ENCODE measurements at regions not wholly inside any gene's neighbourhood (a gene's known extent, or its start where the extent isn't known, plus 50 kb on each side); places are given as distances from the start of the nearest gene placed in this dataset.

DNA sequence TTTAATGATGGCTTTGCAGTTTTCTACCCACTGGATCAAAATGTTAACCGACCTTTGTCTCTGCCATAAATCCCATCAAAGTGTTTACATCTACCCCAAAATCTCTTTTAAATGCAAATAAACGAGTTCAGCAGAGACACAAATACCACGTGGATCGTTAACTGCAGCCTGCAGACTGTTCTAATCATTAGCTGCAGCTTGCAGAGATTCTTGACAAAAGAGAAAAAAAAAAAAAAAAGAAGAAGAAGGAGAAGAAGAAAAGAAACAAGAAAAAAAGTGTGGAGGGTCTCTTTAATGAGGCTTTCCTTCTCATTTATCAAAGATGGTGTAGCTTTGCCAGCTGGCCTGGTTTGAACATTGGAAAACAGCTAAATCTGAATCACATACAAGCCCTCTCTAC is 275.7 kb downstream of the NEDD1 start:
- DNase-seq: no peak

DNA sequence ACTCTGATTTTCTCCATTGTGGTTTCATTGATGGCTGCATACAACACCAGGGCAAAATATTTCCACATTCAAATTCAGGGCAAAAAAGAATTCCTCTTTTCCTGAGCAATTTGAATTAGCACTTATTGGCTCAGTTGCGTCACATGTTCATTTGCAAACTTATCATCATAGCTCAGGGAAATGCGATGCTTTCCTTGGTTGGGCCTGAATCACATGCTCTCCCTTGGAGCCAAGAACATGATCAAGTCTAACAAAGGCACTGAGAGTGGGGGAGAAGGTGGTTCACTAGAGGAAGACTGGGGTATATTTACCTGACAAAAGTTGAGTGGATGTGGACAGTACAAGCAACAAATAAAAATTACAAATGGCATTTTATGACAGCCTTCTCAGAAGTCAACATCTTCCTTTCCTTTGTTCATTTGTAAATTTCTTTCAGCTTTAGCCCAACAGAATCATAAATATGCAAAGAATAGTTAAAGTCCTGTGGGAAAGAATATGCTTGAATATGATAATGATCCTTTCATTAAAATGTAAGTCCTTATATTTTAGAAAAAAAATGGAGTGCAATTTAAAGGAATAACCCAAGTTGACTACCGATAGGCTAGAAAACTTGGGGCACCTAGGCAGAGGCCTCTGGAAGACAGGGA is 277.2 kb downstream of the NEDD1 start:
- DNase-seq: no peak

DNA sequence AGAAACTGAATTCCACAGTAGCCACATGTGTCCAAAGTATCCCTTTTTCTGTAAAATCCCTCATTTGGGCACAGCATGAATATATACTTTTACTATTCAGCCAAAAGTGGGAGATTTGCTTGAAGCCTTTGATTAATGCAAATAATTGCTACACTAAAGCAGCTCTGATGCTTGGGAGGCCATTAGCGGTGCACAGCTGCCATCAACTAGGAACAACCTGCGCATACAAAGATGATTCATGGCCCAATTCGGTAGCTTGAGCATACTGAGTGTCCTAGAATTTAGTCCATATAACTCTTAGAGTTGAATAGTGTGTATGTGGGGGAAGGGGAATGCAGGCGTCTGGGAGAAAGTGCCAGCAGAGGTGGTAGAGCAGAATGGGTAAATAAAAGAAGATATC is 277.0 kb upstream of the RMST start:
- DNase-seq: no peak

DNA sequence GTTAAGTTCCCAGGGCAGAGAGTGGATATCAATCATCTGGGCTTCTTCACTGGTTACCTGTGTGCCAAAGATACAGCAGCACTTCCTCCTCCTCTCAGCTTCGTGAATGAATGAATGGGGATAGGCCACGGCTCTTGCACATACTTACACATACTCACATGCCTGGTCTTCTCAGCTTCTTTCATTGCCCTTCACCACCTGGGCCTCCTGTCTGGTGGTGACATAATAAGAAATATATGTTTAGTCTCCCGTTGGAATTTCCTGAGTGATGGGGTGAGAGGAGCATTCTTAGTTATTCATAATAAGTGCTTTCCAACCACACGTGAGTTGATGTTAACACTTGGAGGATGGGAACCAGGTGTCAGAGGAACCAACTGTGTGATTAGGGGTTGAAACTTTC is 268.1 kb upstream of the RMST start:
- DNase-seq: no peak

DNA sequence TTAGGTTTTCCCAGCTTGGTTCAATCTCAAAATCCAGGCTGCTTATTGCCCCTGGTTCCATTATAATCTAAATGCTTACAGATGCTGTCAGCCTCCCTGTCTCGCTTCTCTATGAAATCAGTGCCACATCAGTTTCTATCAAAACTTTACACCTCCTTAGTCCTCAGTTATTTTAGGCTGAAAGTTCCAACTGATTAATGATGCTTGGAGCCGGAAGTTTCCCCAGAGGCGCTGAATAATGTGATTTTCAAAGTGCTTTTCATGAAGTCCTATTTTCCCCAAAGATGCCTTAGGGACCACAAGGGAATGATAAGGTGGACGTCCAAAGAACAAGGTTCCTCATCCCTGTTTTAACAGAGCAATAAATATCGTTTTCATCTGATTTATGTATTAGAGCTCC is 262.4 kb upstream of the RMST start:
- no peak for DNase-seq

DNA sequence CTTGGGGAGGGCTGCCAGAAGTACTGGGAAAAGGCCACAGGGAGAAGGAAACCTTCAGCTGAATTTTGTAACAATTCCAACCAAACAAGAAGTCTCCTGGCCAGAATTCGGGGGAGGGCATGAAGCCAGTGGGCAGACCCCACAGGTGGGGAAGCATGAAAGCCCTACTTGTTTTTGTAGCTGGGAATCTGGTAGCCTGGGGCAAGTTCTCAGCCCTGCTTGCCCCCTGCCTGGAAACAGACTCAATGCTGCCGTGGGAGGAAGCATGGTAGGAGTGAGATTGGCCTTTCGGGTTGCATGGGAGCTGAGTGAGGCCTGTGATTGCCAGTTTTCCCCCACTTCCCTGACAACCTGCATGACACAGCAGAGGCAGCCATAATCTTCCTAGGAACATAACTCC is 259.2 kb upstream of the RMST start:
- no peak for DNase-seq

DNA sequence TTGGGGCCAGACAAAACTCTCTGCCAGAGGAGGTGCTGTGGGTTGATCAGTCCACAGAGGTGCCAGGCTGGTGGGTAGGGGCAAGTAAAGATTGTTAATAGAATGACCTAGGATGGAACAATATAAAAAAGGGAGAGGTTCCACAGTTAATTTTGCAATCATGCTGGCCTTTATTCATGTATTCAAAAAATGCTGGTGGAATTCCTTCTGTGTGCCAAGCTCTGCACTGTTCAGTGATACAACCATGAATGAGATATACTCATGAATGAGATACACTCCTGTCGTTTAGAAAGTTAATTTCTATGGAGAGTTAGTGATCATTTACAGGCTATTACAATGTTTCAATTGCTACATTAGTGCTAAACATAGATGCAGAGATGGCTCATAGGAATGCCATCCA is 252.6 kb upstream of the RMST start:
- no peak for DNase-seq

DNA sequence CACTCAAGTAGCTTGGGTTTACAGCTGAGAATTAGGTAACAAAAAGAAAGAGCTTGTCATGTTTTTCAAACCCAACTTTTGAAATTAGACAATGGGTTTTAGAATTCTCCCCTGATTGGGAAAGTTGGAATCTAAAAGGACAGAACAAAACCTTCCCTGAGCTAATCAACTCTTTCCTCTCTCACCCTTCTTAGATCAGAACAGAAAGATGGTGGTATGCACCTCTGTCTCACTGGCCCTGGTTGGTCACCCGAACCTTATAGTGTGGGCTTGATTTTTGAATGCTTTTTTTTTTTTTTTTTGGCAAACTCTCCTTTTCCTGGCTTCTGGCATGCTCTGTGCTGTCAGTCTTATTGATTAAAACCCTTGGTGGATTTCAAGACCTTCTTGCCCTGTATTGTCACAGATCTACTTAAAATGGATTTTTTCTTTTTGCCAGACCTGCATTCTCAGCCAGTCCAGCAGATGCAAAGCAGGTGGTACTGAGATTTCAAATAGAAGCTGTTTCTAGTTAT is 251.1 kb upstream of the RMST start:
- no peak for DNase-seq

DNA sequence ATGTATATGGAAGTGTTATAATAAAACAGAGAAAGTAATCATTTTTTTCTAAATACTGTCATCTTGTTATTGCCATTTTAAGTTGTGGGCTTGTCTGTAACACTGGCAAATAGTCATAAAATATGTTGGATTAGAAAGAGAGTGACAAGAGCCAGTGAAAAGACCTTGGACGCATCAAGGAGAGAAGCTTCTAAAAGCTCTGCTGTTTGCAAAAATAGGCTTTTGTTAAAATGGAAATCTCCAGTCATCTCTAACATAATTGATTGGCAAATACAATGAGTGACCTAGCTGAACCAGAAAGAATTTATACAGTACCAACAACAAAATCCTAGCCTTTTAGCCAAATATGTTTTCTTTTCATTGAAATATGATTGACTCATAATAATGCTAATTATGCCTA is 245.8 kb upstream of the RMST start:
- DNase-seq: no peak

DNA sequence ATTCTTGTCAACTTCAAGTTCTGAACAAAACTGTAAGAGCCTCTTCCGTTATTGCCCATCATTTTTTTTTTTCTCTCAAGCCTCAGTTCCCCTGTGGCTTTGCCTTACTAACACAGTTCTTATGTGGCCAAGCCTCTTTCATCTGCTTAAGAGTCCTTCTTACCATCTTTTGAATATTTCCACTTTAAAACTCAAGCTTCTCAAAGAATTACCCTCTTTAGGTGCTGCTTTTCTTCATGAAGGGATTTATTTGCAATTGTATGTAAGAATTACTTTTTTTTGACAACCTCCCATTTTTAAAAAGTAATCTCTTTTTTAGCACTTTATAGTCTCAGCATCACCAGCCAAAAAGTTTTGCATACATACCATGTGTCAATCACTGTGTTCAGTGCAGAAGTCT is 240.2 kb upstream of the RMST start:
- DNase-seq: no peak

DNA sequence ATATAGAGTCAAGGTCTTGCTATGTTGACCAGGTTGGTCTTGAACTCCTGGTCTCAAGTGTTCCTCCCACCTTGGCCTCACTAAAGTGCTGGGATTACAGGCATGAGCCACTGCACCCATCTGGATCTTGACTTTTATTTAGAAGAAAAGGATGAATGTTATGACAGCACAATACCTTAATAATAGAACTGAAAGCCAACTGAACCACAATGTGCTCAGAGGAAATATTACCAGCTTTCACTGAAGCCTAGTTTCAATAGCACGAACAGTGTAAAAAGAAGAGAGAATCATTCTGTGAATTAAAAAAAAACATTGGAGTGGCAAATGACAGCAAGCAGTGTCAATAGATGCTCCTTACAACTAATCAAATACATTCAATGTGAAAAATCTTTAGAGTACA is 239.2 kb upstream of the RMST start:
- no peak for DNase-seq

DNA sequence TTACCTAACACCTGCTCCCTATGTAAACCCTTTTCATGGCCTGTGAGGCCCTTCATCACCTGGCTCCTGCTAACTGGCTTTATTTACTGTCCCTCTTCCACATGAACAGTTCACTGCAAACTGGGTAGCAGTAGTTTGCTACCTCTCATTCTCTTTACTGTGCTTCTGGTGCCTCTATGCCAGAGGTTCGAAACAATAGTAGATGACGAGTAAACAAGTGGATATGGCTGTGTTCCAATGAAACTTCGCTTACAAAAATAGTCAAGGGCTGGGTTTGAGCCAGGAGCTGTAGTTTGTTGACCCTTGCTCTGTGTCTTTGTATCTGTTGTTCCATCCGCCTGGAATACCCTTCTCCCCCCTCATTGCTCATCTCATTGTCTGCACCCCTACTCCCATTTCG is 233.6 kb upstream of the RMST start:
- no peak for DNase-seq

DNA sequence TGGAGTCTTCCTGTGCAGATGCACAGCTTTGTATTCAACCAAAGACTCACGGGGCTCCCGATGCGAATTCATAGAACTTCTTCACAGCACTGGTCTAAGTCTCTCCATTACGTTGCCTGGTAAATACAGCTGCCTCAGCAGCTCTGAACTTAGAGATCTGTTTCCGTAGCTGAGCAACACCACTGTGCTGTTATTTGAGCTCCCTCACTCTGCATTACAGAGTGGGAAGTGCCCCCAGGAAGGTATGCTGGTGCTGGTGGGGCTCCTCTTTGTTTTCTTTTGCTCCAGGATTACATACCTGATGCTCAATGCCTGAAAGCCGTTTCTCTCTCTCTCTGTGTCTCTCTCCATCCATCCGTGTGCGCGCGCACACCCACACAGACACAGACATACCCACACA is 227.5 kb upstream of the RMST start:
- no peak for DNase-seq

DNA sequence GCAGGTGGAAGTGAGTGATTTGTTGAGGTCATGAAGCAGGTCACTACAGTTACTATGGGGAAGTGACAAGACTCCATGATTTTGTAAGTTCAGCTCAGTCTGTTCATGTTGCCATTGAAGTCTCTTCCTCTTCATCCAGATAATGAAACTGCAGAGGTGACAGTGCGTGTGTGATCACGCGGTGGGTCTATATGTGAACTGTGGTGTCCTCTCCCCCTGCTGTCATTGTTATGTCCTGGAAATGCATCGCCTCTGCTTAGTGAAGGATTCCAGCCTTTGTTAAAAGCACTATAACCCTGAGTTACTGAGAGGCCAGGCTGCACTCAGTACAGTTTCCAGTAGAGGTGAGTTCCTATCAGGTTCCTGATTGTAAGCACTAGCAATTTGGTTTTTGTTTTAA is 216.2 kb upstream of the RMST start:
- no peak for DNase-seq

DNA sequence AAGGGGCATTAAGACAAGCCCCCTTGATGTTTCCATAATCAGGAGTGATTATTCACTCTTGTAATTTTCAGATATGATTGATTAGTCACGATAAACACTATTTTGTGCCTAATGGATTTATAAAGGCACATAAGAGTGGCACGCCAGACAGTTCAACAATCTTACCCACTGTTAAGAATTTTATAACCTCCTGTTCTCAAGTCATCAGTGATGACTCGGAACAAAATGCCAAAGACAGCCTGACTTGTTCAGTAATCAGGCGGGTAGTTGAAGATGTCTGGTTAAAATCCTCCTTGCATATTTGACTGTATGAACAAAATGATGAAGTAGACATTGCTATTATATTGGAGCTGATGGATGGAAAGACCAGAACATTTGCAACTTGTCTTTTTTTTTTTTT is 212.1 kb upstream of the RMST start:
- no peak for DNase-seq

DNA sequence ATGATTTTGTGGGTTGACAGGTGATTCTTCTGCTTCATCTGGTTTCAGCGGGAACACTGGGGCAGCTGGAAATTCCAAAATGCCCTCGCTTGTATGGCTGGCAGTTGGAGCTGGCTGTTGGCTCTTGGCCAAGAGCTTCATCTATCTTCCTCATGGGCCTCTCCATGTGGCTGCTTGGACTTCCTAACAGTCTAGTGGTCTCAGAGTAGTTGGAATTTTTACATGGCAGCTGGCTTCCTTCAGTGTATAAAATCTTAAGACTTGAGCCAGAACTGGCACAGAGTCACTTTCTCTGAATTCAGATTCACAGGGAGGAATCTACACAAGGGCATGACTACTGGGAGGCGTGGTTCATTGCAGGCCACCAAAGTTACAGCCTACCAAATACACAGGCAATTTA is 204.9 kb upstream of the RMST start:
- no peak for DNase-seq

DNA sequence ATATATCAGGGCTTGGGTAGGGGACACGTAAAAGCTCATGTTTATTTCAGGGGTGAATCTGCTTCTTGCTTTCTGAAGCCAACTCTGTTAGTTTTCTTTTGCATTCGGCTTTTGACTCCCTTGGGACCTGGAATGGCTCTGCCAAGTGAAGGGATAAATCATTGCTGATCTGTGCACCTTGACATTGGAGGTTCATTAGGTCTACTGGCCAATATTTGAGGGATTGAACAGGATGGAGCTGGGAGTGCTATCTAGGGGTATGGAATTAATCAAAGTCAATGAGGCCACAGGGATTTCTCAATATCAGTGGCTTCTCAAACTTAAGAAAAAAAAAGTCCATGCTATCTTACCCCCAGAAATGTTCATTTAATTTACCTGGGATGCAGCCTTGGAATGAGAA is 203.5 kb upstream of the RMST start:
- DNase-seq: no peak

DNA sequence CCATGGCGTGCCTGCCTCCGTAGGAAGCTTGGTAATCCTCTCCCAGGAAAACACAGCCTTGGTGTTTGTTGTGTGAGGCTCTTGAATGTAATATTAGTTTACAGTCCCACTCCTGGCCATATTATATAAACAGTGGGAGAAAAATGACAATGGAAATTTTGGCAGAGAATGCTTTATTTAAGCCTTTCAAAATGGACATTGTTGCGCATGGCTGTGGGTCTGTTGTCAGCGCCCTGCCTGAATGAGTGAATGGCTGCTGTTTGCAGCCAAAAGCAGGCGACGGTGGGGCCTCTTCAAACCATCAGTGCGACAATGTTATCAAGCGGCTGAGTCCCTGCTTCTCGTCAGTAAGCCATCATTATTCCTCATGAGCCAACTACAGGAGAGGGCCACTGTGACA is 201.8 kb upstream of the RMST start:
- DNase-seq: no peak

DNA sequence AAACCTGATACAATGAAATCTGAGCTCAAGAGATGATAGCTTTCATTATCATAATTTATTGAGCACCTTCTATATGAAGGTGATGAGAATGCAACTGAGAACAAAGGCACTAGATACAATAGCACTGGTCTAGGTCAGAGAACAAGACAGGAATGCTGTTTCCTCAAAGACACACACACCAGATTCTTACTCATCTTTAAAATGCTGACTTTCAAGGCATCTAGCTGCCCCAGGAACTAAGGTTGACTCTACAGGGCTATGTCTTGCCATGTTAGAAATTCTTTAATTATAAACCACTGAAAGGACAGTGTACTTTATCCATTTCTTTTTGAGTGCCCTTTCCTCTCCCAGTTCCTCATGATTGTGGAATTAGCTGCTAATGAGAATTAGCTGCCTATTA is 195.4 kb upstream of the RMST start:
- DNase-seq: no peak

DNA sequence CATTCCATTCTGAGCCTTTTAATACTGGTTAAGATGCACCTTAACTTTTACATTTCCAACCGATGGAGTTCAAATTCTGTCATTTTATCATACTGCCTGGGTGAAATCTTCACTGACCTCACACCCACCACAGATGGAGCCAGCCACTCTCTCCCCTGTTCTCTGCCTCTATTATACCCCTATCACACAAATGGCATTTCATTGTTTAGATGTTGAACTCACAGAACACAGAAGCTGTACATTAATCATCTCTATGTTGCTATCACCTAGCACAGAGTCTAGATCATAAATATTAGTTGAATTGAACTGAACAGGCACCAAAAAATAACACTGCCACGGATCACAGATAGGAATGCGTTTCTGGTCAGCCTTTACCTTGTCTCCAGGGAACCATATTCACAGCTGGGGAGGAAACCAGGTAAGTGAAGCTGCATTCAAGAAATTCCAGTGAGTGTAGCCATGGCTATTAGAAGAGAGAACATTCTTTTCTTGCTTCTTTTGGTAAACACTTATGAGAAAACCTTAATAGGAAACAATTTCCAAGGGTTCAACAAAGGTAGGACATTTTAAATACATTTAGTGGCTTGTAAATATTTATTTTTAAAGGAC is 194.9 kb upstream of the RMST start:
- DNase-seq: no peak

DNA sequence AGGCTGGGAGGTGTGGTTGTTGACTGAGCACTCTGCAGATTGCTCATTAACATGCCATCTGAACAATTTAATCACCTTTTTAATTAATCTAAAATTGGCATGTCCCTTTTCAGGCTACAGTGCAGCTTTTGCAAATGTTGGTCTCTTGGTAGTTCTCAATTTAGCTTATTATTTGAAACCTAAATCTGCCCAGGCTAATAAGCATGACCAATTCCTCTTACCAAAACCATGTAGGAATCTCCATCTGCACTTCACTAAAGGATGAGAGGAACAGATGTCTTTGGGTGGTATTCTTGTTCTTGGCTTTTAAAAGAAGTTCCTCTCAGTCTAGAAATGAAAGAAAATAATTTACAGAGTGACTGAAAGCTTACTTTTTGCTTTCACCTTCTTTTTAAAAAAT is 190.1 kb upstream of the RMST start:
- no peak for DNase-seq

DNA sequence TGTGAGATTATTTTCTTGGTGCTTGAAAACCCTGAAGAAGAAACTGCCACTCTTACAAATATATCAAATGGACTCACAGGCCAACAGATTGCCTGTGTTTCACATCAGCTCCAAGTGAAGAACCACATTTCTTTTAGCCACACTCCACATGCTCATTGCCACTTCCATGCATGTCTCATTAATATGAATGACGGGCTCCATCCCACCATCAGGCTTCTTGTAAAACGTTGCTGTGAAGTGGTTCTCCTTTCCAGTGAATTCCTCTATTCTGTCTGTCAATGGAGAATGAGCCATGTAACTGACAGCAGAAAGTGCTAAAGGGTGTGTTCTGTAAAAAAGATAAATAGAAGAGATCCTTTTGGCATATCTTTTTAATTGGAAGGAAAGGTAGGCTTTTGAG is 188.2 kb upstream of the RMST start:
- DNase-seq: no peak

DNA sequence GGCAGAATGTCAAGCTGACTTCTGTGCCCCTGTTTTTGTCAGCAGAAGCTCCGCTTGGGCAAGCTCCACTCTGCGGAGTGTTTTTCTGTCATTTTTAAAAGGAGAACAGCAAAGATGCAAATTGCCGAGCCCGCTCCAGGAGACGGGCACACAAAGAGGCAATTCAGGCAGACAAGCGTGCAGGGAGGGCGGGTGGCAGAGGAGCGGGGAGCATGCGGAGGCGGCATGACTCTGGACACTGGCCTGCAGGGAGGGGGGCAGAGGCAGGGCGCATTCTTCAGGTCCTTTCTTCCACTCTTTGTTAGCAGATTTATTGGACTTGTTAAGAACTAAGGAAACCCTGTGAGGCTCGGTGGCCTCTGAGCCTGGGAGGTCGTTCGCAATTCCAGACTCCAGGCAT is 187.3 kb upstream of the RMST start:
- DNase-seq: no peak

DNA sequence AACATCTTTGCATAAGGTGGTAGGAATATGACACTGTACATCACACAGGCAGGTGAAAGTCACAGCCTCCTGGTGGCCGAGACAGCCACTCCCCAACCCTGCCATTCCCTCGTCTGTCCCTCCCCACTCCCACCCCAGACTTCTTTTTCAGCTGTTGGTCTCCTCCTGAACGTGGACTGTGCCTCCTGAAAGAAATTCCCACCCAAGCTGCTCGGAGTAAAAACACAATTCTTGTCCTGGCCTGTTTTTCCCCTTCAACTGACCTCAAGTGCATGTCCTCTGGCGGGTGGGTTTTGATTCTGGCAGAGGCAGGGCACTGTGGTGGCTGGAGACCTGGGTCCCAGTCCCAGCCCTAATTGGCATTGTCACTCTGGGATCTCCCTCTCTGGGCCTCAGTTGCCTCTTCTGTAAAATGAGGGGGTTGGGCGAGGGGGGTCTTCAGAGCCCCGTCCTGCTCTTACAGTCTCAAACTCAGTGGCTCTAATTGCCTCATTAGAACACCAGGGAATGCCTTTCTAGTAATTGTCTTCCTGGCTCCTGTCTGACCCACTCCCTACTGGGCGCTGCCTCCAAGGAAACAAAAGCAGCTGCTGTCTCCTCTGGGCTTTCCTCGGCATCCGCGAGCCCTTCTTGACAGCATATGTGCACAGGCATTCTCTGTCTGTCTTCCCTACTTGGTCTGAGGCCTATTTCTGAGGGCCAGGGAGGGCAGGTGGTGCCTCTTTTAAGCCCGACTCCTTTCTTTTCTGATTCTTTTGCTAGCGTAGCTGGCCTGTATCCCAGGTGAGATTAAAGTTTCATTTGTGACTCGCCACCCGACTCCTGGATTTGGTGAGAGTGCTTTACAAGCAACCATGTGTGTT is 186.6 kb upstream of the RMST start:
- no peak for DNase-seq
